Stomach (tissue), 8 donors: ENCODE measurements at regions not wholly inside any gene's neighbourhood (a gene's known extent, or its start where the extent isn't known, plus 50 kb on each side); places are given as distances from the start of the nearest gene placed in this dataset.

Source experiments
- DNase-seq, 2 donors: peaks; one replicate each; pipeline versions ENCODE4 v3.0.0 to v3.0.0-alpha.2; 2013 to 2019
- H3K27ac ChIP-seq, 5 donors: fragments of 200-600 bp in 4 of 5; sonication (generic) in 4 of 5; one replicate each; pipeline ENCODE4 v1.5.1; 2013 to 2019; ENCODE audit warnings: mild to moderate bottlenecking in 1 of 5, moderate library complexity in 1 of 5
- H3K27me3 ChIP-seq, 3 donors: fragments of 200-600 bp; sonication (generic); one replicate each; pipeline ENCODE4 v1.5.1; 2017 to 2019; ENCODE audit warnings: mixed run types in 1 of 3
- H3K36me3 ChIP-seq, 4 donors: fragments of 200-600 bp; sonication (generic); 1 replicate in 3 of 4; 2 replicates in 1 of 4; pipeline ENCODE4 v1.5.1; 2016 to 2019
- H3K4me1 ChIP-seq, 4 donors: fragments of 200-600 bp; sonication (generic); one replicate each; pipeline ENCODE4 v1.5.1; 2016 to 2019
- H3K4me3 ChIP-seq, 4 donors: fragments of 200-600 bp; sonication (generic) in 3 of 4; one replicate each; pipeline ENCODE4 v1.5.1; 2016 to 2019; ENCODE audit warnings: mild to moderate bottlenecking in 1 of 4
- H3K9me3 ChIP-seq, 4 donors: fragments of 200-600 bp; sonication (generic); one replicate each; pipeline ENCODE4 v1.5.1; 2016 to 2019
- CTCF ChIP-seq, 7 experiments: fragments of 450-650 bp in 4 of 7; fragments of 200-600 bp in 3 of 7; sonication (generic) in 3 of 7; IDR thresholded peaks; one replicate each; pipeline ENCODE4 v1.5.1; 2016 to 2019; ENCODE audit warnings: antibody characterized with exemption in 7 of 7, control low read depth in 2 of 7, mild to moderate bottlenecking in 1 of 7
- EP300 ChIP-seq: sonication (generic); formaldehyde crosslinking; IDR thresholded peaks from one replicate; pipeline ENCODE4 v1.6.1; 2017; ENCODE audit warnings: antibody characterized with exemption
- POLR2A ChIP-seq, 4 donors: fragments of 450-650 bp; IDR thresholded peaks; one replicate each; pipeline ENCODE4 v1.6.1; 2016; ENCODE audit warnings: antibody characterized with exemption in 4 of 4, control low read depth in 2 of 4, mild to moderate bottlenecking in 1 of 4, moderate library complexity in 1 of 4
- POLR2AphosphoS5 ChIP-seq, 3 donors: sonication (generic); formaldehyde crosslinking; IDR thresholded peaks; one replicate each; pipeline ENCODE4 v1.6.1; 2016; ENCODE audit warnings: antibody characterized with exemption in 3 of 3
- WGBS, 5 donors: extraction: QIAGEN DNeasy Blood & Tissue Kit in 3 of 5; methylation state at CpG; one replicate each; pipeline versions ENCODE4 v1.1.5 to v1.1.7; 2013 to 2018; 5-methylcytosine and 5-hydroxymethylcytosine counted together
- intact Hi-C: fragments of 100-400 bp; cut with DNase I; formaldehyde crosslinking; loops from one replicate; pipeline ENCODE4 v1.15.1; 2023; ENCODE audit warnings: low total_unique reads
- donor health status: healthy with polysubstance abuse.
- donor health status: Bipolar disorder and iron deficiency.
- donor health status: healthy.

GRCh38 chr2:52710810-52711618 lies 1056.6 kb upstream of the CHAC2 start:
- 73 to 80% (median 78%) methylated on average over 5 of the region's 5 CpGs for WGBS, 5 donors
- intact Hi-C loops, result no loop called here
- Histone ChIP-seq H3K27ac (no peak overlapping the region), H3K4me3 (no peak overlapping the region), H3K36me3 (no peaks in the 10 kb centered on the region), H3K9me3 (no peaks in the 10 kb centered on the region), H3K27me3 (no peaks in the 10 kb centered on the region), H3K4me1 (no peaks in the 10 kb centered on the region)
- TF ChIP-seq CTCF (IDR thresholded peaks at IDR 0.05), result no peak
- TF ChIP-seq POLR2AphosphoS5 (IDR thresholded peaks at IDR 0.05), result no peak
- TF ChIP-seq EP300, result no peak
- TF ChIP-seq POLR2A (IDR thresholded peaks at IDR 0.05), result no peak
- DNase-seq, result no peak

- Histone ChIP-seq H3K27ac (no peak overlapping the region), H3K9me3 (no peaks in the 10 kb centered on the region), H3K4me1 (no peaks in the 10 kb centered on the region), H3K27me3 (no peaks in the 10 kb centered on the region), H3K4me3 (no peak overlapping the region), H3K36me3 (no peaks in the 10 kb centered on the region)
- DNase-seq, result no peak
- TF ChIP-seq CTCF (IDR thresholded peaks at IDR 0.05), result no peak
- no peak for TF ChIP-seq POLR2A (IDR thresholded peaks at IDR 0.05)
- no peak for TF ChIP-seq EP300
- no peak for TF ChIP-seq POLR2AphosphoS5 (IDR thresholded peaks at IDR 0.05)
- intact Hi-C loops, result no loop called here
Measured at GRCh38 chr2:52704251-52704650, 1063.4 kb upstream of the CHAC2 start.

GRCh38 chr2:52703004-52703403 lies 1064.6 kb upstream of the CHAC2 start:
- H3K4me3 ChIP-seq, result no peak overlapping the region
- H3K4me1 ChIP-seq, result no peaks in the 10 kb centered on the region
- H3K36me3 ChIP-seq, result no peaks in the 10 kb centered on the region
- H3K9me3 ChIP-seq, result no peaks in the 10 kb centered on the region
- H3K27me3 ChIP-seq, result no peaks in the 10 kb centered on the region
- no peak overlapping the region for H3K27ac ChIP-seq
- 77 to 94% (median 90%) methylated on average over 4 of the region's 4 CpGs for WGBS, 5 donors
- intact Hi-C loops, result no loop called here
- TF ChIP-seq EP300 (no peak), CTCF (IDR thresholded peaks at IDR 0.05) (no peak), POLR2A (IDR thresholded peaks at IDR 0.05) (no peak), POLR2AphosphoS5 (IDR thresholded peaks at IDR 0.05) (no peak)
- no peak for DNase-seq

GRCh38 chr2:52698408-52698807 lies 1069.2 kb upstream of the CHAC2 start:
- no peak overlapping the region for H3K4me3 ChIP-seq
- H3K9me3 ChIP-seq, result no peaks in the 10 kb centered on the region
- no peaks in the 10 kb centered on the region for H3K36me3 ChIP-seq
- no peaks in the 10 kb centered on the region for H3K4me1 ChIP-seq
- DNase-seq, result peak in 1 of 2 donors; percentile 14
- no peak overlapping the region for H3K27ac ChIP-seq
- 63 to 82% (median 76%) methylated on average over 3 of the region's 3 CpGs for WGBS, 5 donors
- no peak for TF ChIP-seq CTCF (IDR thresholded peaks at IDR 0.05)
- no peak for TF ChIP-seq EP300
- TF ChIP-seq POLR2AphosphoS5 (IDR thresholded peaks at IDR 0.05), result no peak
- no peak for TF ChIP-seq POLR2A (IDR thresholded peaks at IDR 0.05)
- no peaks in the 10 kb centered on the region for H3K27me3 ChIP-seq
- intact Hi-C loops, result no loop called here
